Stomach (tissue), 4 donors: ENCODE measurements at regions not wholly inside any gene's neighbourhood (a gene's known extent, or its start where the extent isn't known, plus 50 kb on each side); places are given as distances from the start of the nearest gene placed in this dataset.

Experiments
- EP300 ChIP-seq: sonication (generic); formaldehyde crosslinking; IDR thresholded peaks from one replicate; pipeline ENCODE4 v1.6.1; 2017; ENCODE audit warnings: antibody characterized with exemption
- POLR2A ChIP-seq, 4 donors: fragments of 450-650 bp; IDR thresholded peaks; one replicate each; pipeline ENCODE4 v1.6.1; 2016; ENCODE audit warnings: antibody characterized with exemption in 4 of 4, control low read depth in 2 of 4, mild to moderate bottlenecking in 1 of 4, moderate library complexity in 1 of 4
- TF ChIP-seq, protein P1 (sequence below), 7 experiments: fragments of 450-650 bp in 4 of 7; fragments of 200-600 bp in 3 of 7; sonication (generic) in 3 of 7; IDR thresholded peaks; one replicate each; pipeline ENCODE4 v1.5.1; 2016 to 2019; ENCODE audit warnings: antibody characterized with exemption in 7 of 7, control low read depth in 2 of 7, mild to moderate bottlenecking in 1 of 7

DNA sequence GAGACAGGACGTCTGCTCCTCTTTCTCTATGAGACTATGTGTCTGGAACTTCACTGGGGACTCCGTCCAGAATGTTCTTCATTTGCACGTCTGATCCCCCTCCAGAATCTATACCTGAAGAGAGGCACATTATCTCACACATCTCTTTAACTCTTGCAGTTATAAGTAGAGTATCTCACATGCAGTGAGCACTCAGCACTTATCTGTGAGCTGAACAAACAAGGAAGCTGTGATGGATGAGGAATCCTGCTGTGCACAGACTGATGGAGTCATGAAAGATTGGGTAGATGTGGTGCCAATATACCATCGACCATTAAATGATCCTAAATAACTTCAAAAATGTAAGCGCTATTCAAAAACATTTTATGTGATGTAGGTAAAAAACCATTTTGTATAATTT, 888.3 kb upstream of the CELF4 start:
- TF ChIP-seq, protein P1, sequence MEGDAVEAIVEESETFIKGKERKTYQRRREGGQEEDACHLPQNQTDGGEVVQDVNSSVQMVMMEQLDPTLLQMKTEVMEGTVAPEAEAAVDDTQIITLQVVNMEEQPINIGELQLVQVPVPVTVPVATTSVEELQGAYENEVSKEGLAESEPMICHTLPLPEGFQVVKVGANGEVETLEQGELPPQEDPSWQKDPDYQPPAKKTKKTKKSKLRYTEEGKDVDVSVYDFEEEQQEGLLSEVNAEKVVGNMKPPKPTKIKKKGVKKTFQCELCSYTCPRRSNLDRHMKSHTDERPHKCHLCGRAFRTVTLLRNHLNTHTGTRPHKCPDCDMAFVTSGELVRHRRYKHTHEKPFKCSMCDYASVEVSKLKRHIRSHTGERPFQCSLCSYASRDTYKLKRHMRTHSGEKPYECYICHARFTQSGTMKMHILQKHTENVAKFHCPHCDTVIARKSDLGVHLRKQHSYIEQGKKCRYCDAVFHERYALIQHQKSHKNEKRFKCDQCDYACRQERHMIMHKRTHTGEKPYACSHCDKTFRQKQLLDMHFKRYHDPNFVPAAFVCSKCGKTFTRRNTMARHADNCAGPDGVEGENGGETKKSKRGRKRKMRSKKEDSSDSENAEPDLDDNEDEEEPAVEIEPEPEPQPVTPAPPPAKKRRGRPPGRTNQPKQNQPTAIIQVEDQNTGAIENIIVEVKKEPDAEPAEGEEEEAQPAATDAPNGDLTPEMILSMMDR (IDR thresholded peaks at IDR 0.05), result no peak
- no peak for TF ChIP-seq EP300
- TF ChIP-seq POLR2A (IDR thresholded peaks at IDR 0.05), result no peak
